ENCODE measurements at regions not wholly inside any gene's neighbourhood (a gene's known extent, or its start where the extent isn't known, plus 50 kb on each side); places are given as distances from the start of the nearest gene placed in this dataset.

DNA sequence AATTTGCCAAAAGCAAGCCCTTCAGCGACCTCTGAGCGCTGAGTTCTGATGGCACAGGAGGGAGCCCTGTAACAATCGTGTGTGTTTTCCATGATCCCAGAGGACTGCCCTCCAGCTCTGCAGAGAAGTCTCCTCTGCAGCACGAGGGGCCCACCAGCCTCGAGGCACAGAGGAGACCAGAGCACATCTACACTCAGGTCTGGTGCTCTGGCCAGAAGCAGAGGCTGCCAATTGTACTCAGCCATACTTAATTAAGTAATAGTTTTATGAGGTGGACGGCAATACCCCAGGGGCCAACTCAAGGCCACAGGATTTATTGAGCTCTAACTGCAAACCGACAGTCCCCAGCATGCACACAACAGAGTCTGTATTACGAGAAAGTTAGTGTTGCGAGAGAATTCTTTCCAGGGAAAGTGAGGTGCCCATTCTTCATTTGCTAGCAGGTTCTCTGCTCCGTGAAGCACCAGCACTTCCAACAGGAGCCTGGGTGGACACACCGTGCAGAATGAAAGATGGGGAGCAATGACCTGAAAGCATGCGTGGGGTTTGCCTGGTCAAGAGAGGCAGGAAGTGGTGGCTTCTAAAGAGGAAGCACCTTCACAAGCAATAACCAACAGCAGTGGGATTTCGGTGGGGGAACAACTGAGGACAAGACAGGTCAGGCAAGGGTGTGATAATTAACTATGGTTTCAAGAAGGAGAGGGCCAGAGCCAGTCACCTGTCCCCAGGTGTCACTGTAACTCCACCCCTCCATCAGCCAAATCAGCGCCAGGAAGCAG, 92.8 kb upstream of the FOXC1 start:
- Histone ChIP-seq H3K36me3 (ENCODE audit: control insufficient read depth in 2 of 3, insufficient read depth in 3 of 3, low read length in 3 of 3) (no peaks in the 10 kb centered on the region), H3K27ac (ENCODE audit: low read depth, low read length) (no peak overlapping the region), H3K9me3 (ENCODE audit: control insufficient read depth in 2 of 3, low read length in 3 of 3) (no peaks in the 10 kb centered on the region), H3K4me3 (ENCODE audit: low read length) (no peak overlapping the region), H3K4me1 (ENCODE audit: control insufficient read depth in 2 of 2, insufficient read depth in 2 of 2, low read length in 2 of 2) (no peaks in the 10 kb centered on the region), H3K27me3 (ENCODE audit: control insufficient read depth in 2 of 2, insufficient read depth in 2 of 2, low read length in 2 of 2) (no peaks in the 10 kb centered on the region)
- Mint-ChIP-seq H3K27me3 (peaks cover 0 to 38% (median 4%) of the 10 kb centered on the region in 5 donors), H3K36me3 (peaks cover 0 to 9% (median 0%) of the 10 kb centered on the region in 5 donors), H3K4me3 (no peak overlapping the region), H3K4me1 (peaks cover 0 to 2% (median 0%) of the 10 kb centered on the region in 7 donors), H3K9me3 (peaks cover 0 to 20% (median 2%) of the 10 kb centered on the region in 11 donors), H3K27ac (no peak overlapping the region)
- CTCF ChIA-PET = no interaction called here
- POLR2A ChIA-PET = interaction anchor here (0.6 kb wide), 1 partner anchor 755 kb away, joined by 3 read pairs; no protein-coding TSS in a partner anchor
- intact Hi-C loops (cut with micrococcal nuclease) = no loop called here
- ATAC-seq (no peak), DNase-seq (no peak)

DNA sequence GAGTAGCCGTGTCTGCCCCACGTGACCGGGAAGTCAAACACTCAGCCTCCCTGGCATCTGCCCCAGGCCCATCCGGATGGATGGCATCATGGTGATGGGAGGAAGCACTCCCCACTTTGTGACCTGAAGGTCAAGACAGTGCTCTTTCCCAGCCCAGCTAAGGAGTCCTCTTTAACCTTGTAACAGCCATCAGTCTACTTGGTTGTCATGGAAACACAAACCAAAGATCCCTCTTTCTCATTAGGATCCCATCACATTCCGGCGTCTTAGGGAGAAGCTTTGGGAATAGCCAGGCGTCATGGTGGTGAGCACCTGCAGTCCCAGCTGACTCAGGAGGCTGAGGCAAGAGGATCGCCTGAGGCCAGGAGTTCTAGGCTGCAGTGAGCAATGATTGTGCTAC, 90.9 kb upstream of the FOXC1 start:
- H3K36me3 ChIP-seq (ENCODE audit: control insufficient read depth in 2 of 3, insufficient read depth in 3 of 3, low read length in 3 of 3) = no peaks in the 10 kb centered on the region
- POLR2A ChIA-PET = no interaction called here
- no peak for ATAC-seq
- peaks cover 0 to 39% (median 8%) of the 10 kb centered on the region in 5 donors for H3K27me3 Mint-ChIP-seq
- H3K9me3 ChIP-seq (ENCODE audit: control insufficient read depth in 2 of 3, low read length in 3 of 3) = no peaks in the 10 kb centered on the region
- no peak for DNase-seq
- CTCF ChIA-PET = no interaction called here
- H3K4me3 Mint-ChIP-seq = no peak overlapping the region
- H3K27me3 ChIP-seq (ENCODE audit: control insufficient read depth in 2 of 2, insufficient read depth in 2 of 2, low read length in 2 of 2) = no peaks in the 10 kb centered on the region
- peaks cover 0 to 8% (median 4%) of the 10 kb centered on the region in 7 donors for H3K4me1 Mint-ChIP-seq
- H3K4me3 ChIP-seq (ENCODE audit: low read length) = no peak overlapping the region
- intact Hi-C loops (cut with micrococcal nuclease) = no loop called here
- no peak overlapping the region for H3K27ac Mint-ChIP-seq
- peaks cover 0 to 20% (median 2%) of the 10 kb centered on the region in 11 donors for H3K9me3 Mint-ChIP-seq
- H3K36me3 Mint-ChIP-seq = peaks cover 0 to 9% (median 0%) of the 10 kb centered on the region in 5 donors
- H3K27ac ChIP-seq (ENCODE audit: low read depth, low read length) = no peak overlapping the region
- H3K4me1 ChIP-seq (ENCODE audit: control insufficient read depth in 2 of 2, insufficient read depth in 2 of 2, low read length in 2 of 2) = peaks cover 2 to 4% of the 10 kb centered on the region in 2 donors

DNA sequence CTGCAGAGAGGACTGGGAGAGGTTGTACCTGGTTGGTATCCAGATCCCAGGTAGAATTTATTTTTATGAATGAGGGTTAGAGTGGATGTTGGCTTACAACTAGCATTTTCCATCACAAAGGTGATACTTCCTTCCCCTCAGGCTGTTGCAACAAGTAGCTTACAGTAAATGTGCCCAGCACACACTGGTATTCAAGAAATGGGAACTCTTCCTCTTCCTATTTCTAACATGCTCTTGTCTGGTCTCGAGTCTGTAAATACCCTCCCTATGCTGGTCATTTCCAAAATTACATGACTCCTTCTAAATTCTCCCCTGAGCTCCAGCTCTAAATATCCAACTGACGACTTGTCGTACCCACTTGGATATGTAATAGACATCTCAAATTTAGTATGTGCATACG, 90.1 kb upstream of the FOXC1 start:
- CTCF ChIA-PET = interaction anchor here (0.6 kb wide), 1 partner anchor 83 kb away, joined by 3 read pairs; no protein-coding TSS in a partner anchor
- POLR2A ChIA-PET = no interaction called here
- intact Hi-C loops (cut with micrococcal nuclease) = no loop called here

DNA sequence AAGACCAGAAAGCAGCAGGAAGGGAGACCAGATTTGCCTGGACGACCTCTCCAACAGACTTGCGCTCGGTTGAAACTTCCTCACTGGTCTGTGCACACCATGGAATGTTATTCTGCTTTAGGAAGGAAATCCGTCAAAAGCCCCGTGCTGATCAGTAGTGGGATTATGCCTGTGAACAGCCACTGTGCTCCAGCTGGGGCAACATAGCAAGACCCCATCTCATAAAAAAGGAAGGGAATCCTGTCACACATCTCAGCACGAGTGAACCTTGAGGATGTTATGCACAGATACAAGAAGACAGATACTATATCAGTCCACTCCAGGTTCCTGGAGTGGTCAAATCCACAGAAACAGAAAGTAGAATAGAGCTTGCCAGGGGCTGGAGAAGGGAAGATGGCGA, 86.9 kb upstream of the FOXC1 start:
- H3K4me1 Mint-ChIP-seq = peaks cover 30 to 46% (median 37%) of the 10 kb centered on the region in 7 donors
- ChIA-PET POLR2A (no interaction called here), CTCF (interaction anchor here (3.0 kb wide), 1 partner anchor 34 kb away, joined by 50 read pairs; no protein-coding TSS in a partner anchor)
- intact Hi-C loops (cut with micrococcal nuclease) = loop anchor here (1.0 to 10.0 kb wide), 4 partner anchors 27 to 1242 kb away; partner anchors contain the start of gene WRNIP1 (in 1 of the 2)
- H3K36me3 Mint-ChIP-seq = peaks cover 0 to 6% (median 0%) of the 10 kb centered on the region in 5 donors
- H3K27ac Mint-ChIP-seq = peak overlapping the region in 3 of 9 donors; percentile 2 to 60 (median 7)
- H3K4me1 ChIP-seq (ENCODE audit: control insufficient read depth in 2 of 2, insufficient read depth in 2 of 2, low read length in 2 of 2) = peaks cover 19 to 40% of the 10 kb centered on the region in 2 donors
- no peaks in the 10 kb centered on the region for H3K9me3 ChIP-seq (ENCODE audit: control insufficient read depth in 2 of 3, low read length in 3 of 3)
- no peaks in the 10 kb centered on the region for H3K36me3 ChIP-seq (ENCODE audit: control insufficient read depth in 2 of 3, insufficient read depth in 3 of 3, low read length in 3 of 3)
- peaks cover 0 to 20% (median 2%) of the 10 kb centered on the region in 11 donors for H3K9me3 Mint-ChIP-seq
- DNase-seq (no peak), ATAC-seq (no peak)
- H3K27ac ChIP-seq (ENCODE audit: low read depth, low read length) = no peak overlapping the region
- no peak overlapping the region for H3K4me3 ChIP-seq (ENCODE audit: low read length)
- H3K27me3 ChIP-seq (ENCODE audit: control insufficient read depth in 2 of 2, insufficient read depth in 2 of 2, low read length in 2 of 2) = no peaks in the 10 kb centered on the region
- peaks cover 0 to 19% (median 4%) of the 10 kb centered on the region in 5 donors for H3K27me3 Mint-ChIP-seq
- H3K4me3 Mint-ChIP-seq = peak overlapping the region in 6 of 10 donors; percentile 2 to 60 (median 51)

More for the DNA sequence above, 90.1 kb upstream of the FOXC1 start:
- H3K27me3 ChIP-seq (ENCODE audit: control insufficient read depth in 2 of 2, insufficient read depth in 2 of 2, low read length in 2 of 2) = no peaks in the 10 kb centered on the region
- no peak for ATAC-seq
- no peaks in the 10 kb centered on the region for H3K36me3 ChIP-seq (ENCODE audit: control insufficient read depth in 2 of 3, insufficient read depth in 3 of 3, low read length in 3 of 3)
- Mint-ChIP-seq H3K9me3 (peaks cover 0 to 20% (median 2%) of the 10 kb centered on the region in 11 donors), H3K4me1 (peaks cover 7 to 16% (median 10%) of the 10 kb centered on the region in 7 donors), H3K36me3 (peaks cover 0 to 7% (median 2%) of the 10 kb centered on the region in 5 donors), H3K27ac (peak overlapping the region in 1 of 9 donors; percentile 50), H3K27me3 (peaks cover 0 to 33% (median 8%) of the 10 kb centered on the region in 5 donors), H3K4me3 (no peak overlapping the region)
- H3K4me3 ChIP-seq (ENCODE audit: low read length) = no peak overlapping the region
- H3K27ac ChIP-seq (ENCODE audit: low read depth, low read length) = no peak overlapping the region
- H3K4me1 ChIP-seq (ENCODE audit: control insufficient read depth in 2 of 2, insufficient read depth in 2 of 2, low read length in 2 of 2) = peaks cover 3 to 11% of the 10 kb centered on the region in 2 donors
- no peaks in the 10 kb centered on the region for H3K9me3 ChIP-seq (ENCODE audit: control insufficient read depth in 2 of 3, low read length in 3 of 3)
- DNase-seq = no peak

DNA sequence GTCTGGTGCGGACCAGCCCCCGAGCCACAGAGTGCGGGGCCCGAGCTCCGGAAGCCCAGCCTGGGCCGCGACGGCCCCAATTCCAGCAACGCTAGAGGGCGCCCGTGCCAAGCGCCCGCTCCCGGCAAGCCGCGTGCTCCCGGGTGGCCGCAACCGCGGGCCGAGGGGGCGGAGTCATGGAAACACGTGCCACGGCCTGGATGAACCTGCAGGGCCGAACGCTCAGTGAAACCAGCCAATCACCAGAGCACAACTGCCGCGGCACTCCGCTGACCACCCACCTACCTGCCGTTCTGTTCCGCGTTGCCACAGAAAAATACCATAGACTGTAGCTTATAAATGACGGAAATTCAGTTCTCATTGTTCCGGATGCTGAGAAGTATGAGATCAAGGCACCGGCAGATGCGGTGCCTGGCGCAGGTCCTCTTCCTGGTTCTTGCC, 85.7 kb upstream of the FOXC1 start:
- ChIA-PET POLR2A (interaction anchor here (0.7 to 1.3 kb wide), 3 partner anchors 12 to 37 kb away, joined by 3 to 5 read pairs (median 4); no protein-coding TSS in a partner anchor), CTCF (interaction anchor here (0.6 to 3.0 kb wide), 12 partner anchors 11 to 1110 kb away, joined by 3 to 50 read pairs (median 5); no protein-coding TSS in a partner anchor)
- Histone ChIP-seq H3K4me1 (ENCODE audit: control insufficient read depth in 2 of 2, insufficient read depth in 2 of 2, low read length in 2 of 2) (peaks cover 19 to 50% of the 10 kb centered on the region in 2 donors), H3K9me3 (ENCODE audit: control insufficient read depth in 2 of 3, low read length in 3 of 3) (no peaks in the 10 kb centered on the region), H3K4me3 (ENCODE audit: low read length) (peak overlapping the region; percentile 60), H3K27ac (ENCODE audit: low read depth, low read length) (no peak overlapping the region), H3K36me3 (ENCODE audit: control insufficient read depth in 2 of 3, insufficient read depth in 3 of 3, low read length in 3 of 3) (no peaks in the 10 kb centered on the region), H3K27me3 (ENCODE audit: control insufficient read depth in 2 of 2, insufficient read depth in 2 of 2, low read length in 2 of 2) (no peaks in the 10 kb centered on the region)
- peak overlapping the region; percentile 51 to 93 (median 90) for H3K27ac Mint-ChIP-seq
- intact Hi-C loops (cut with micrococcal nuclease) = loop anchor here (1.0 to 10.0 kb wide), 7 partner anchors 28 to 1241 kb away; partner anchors contain the start of gene WRNIP1 (in 1 of the 2)
- H3K4me3 Mint-ChIP-seq = peak overlapping the region; percentile 64 to 87 (median 79)
- H3K36me3 Mint-ChIP-seq = peaks cover 0 to 7% (median 0%) of the 10 kb centered on the region in 5 donors
- ATAC-seq = peak; percentile 89
- H3K27me3 Mint-ChIP-seq = peaks cover 0 to 16% (median 4%) of the 10 kb centered on the region in 5 donors
- peaks cover 35 to 58% (median 48%) of the 10 kb centered on the region in 7 donors for H3K4me1 Mint-ChIP-seq
- H3K9me3 Mint-ChIP-seq = peaks cover 0 to 14% (median 2%) of the 10 kb centered on the region in 11 donors
- DNase-seq = peak; percentile 58 to 82 (median 75)

DNA sequence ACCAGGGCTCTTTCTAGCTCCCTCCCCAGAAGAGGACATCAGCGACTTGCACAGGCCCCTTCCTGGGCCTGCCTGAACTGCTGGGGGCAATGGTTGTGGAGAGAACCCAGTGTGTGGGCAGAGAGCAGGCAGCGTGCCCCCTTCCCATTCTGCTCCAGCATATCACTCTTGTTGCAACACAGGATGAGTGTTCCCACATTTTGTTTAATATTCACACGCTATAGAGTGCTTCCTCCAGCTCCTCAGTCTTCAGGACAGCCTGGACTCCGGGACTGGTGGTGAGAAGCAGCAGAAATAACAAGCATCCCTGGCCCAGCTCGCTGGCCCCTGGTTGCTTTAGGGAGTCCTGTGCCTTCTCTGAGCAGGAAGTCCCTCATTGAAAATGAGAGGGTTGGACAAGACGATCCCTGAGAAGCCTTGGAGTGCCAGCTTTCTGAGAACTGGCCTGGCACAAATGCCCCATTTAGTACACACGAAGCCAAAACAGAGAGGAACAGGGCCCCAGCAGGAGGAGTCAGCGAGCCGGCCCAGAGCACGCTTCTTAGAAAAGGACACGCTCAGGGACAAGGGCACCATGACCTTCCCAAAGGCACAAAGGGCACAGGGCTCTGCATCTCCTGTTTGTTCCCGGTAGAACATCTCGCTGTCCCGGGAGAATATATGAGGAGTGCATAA, 84.2 kb upstream of the FOXC1 start:
- Mint-ChIP-seq H3K4me3 (peak overlapping the region in 4 of 10 donors; percentile 8 to 76 (median 31)), H3K27me3 (peaks cover 0 to 13% (median 4%) of the 10 kb centered on the region in 5 donors), H3K4me1 (peaks cover 47 to 73% (median 61%) of the 10 kb centered on the region in 7 donors), H3K9me3 (peaks cover 0 to 2% (median 0%) of the 10 kb centered on the region in 11 donors), H3K36me3 (peaks cover 0 to 7% (median 0%) of the 10 kb centered on the region in 5 donors), H3K27ac (peak overlapping the region in 8 of 9 donors; percentile 19 to 92 (median 84))
- Histone ChIP-seq H3K27ac (ENCODE audit: low read depth, low read length) (no peak overlapping the region), H3K4me1 (ENCODE audit: control insufficient read depth in 2 of 2, insufficient read depth in 2 of 2, low read length in 2 of 2) (peaks cover 19 to 62% of the 10 kb centered on the region in 2 donors), H3K9me3 (ENCODE audit: control insufficient read depth in 2 of 3, low read length in 3 of 3) (no peaks in the 10 kb centered on the region), H3K4me3 (ENCODE audit: low read length) (no peak overlapping the region), H3K36me3 (ENCODE audit: control insufficient read depth in 2 of 3, insufficient read depth in 3 of 3, low read length in 3 of 3) (no peaks in the 10 kb centered on the region), H3K27me3 (ENCODE audit: control insufficient read depth in 2 of 2, insufficient read depth in 2 of 2, low read length in 2 of 2) (no peaks in the 10 kb centered on the region)
- ChIA-PET POLR2A (interaction anchor here (0.6 to 3.6 kb wide), 2 partner anchors 10 to 42 kb away, joined by 5 to 13 read pairs; no protein-coding TSS in a partner anchor), CTCF (interaction anchor here (0.8 to 3.0 kb wide), 3 partner anchors 27 to 1985 kb away, joined by 3 to 50 read pairs (median 11); no protein-coding TSS in a partner anchor)
- no peak for ATAC-seq
- intact Hi-C loops (cut with micrococcal nuclease) = loop anchor here in 1 of 2 donors (2.0 to 10.0 kb wide), 3 partner anchors 719 to 1239 kb away; partner anchors contain the start of genes GMDS and WRNIP1
- no peak for DNase-seq

Measured in naive thymus-derived CD4-positive, alpha-beta T cell (primary cell).